Ovary (tissue), 3 donors: ENCODE measurements at regions not wholly inside any gene's neighbourhood (a gene's known extent, or its start where the extent isn't known, plus 50 kb on each side); places are given as distances from the start of the nearest gene placed in this dataset.

Experiments used
- POLR2A ChIP-seq: fragments of 450-650 bp; IDR thresholded peaks from one replicate; pipeline ENCODE4 v1.6.1; 2017; ENCODE audit warnings: antibody characterized with exemption, mild to moderate bottlenecking, moderate library complexity
- TF ChIP-seq, protein P1 (sequence below), 3 donors: fragments of 450-650 bp in 2 of 3; fragments of 200-600 bp in 1 of 3; IDR thresholded peaks; one replicate each; pipeline versions ENCODE4 v1.5.1 to v1.8.0; 2016 to 2022; ENCODE audit warnings: antibody characterized with exemption in 3 of 3, mild to moderate bottlenecking in 1 of 3
- donor health status: DM: no; HTN: no; CAD: no.

DNA sequence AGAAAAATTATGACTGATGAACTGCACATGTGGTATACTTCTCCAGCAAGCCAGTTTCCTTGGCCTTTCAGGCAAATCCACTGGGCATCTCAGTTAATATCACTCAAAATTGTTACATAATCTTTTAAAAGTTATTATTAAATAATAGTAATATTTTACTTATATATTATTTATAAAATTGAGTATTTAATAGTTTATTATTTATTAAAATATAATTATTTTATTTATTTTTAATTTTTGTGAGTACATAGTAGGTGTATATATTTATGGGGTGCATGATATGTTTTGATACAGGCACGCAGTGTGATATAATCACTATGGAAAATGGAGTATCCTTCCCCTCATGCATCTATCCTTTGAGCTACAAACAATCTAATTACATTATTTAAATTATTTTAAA, 384.1 kb upstream of the LRFN5 start:
- TF ChIP-seq, protein P1, sequence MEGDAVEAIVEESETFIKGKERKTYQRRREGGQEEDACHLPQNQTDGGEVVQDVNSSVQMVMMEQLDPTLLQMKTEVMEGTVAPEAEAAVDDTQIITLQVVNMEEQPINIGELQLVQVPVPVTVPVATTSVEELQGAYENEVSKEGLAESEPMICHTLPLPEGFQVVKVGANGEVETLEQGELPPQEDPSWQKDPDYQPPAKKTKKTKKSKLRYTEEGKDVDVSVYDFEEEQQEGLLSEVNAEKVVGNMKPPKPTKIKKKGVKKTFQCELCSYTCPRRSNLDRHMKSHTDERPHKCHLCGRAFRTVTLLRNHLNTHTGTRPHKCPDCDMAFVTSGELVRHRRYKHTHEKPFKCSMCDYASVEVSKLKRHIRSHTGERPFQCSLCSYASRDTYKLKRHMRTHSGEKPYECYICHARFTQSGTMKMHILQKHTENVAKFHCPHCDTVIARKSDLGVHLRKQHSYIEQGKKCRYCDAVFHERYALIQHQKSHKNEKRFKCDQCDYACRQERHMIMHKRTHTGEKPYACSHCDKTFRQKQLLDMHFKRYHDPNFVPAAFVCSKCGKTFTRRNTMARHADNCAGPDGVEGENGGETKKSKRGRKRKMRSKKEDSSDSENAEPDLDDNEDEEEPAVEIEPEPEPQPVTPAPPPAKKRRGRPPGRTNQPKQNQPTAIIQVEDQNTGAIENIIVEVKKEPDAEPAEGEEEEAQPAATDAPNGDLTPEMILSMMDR (IDR thresholded peaks at IDR 0.05) = no peak
- TF ChIP-seq POLR2A = no peak
